GM21576 (cell line): ENCODE measurements at regions not wholly inside any gene's neighbourhood (a gene's known extent, or its start where the extent isn't known, plus 50 kb on each side); places are given as distances from the start of the nearest gene placed in this dataset.

ENCODE experiments used
- ATAC-seq: cut with Tn5 transposase; IDR thresholded peaks from one replicate; pipeline ENCODE4 v1.9.1; 2021; ENCODE audit warnings: mild to moderate bottlenecking, moderate library complexity; ENCODE audit not compliant: unreplicated experiment

- ATAC-seq = no peak
These were observed 983.2 kb downstream of the BCL11B start for GRCh38 chr14:98288825-98289224.

DNA sequence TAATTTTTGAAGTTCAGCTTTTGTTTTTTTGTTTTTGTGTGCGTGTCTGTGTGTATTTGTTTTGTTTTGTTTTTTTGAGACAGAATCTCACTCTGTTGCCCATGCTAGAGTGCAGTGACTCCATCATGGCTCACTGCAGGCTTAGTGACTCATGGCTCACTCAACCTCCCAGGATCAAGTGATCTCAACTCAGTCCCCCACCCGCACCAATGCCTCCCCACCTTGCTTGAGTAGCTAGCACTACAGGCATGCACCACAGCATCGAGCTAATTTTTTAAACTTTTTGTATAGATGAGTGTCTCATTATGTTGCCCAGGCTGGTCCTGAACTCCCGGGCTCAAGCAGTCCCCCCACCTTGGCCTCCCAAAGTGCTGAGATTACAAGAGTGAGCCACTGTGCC is 981.4 kb downstream of the BCL11B start:
- ATAC-seq = no peak

- no peak for ATAC-seq
These were observed 979.8 kb downstream of the BCL11B start for GRCh38 chr14:98292191-98292590.

DNA sequence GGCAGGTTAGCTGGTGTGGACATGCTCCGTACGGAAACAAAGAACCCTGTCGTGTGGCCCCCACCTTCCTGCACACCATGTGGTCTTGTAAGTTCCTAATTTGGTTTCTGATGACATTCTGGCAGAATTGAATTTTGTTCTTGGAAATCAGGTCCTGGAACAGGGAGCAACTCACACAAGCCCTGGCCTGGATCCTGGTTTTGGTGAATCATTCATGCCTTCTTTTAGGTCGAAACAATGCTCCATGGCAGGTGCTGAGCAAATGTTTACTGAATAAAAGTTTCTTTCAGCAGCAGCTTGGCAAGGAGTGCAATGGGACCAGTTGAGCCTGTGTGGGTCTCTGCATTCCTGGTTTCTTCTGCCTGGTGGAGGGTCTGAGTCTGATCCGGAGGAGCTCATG is 978.4 kb downstream of the BCL11B start:
- no peak for ATAC-seq

- no peak for ATAC-seq
These were observed 975.1 kb downstream of the BCL11B start for GRCh38 chr14:98296895-98297294.

GRCh38 chr14:98297567-98297966 is 974.4 kb downstream of the BCL11B start:
- ATAC-seq = no peak

GRCh38 chr14:98298481-98299244 is 973.3 kb downstream of the BCL11B start:
- no peak for ATAC-seq

- ATAC-seq = no peak
These were observed 970.3 kb downstream of the BCL11B start for GRCh38 chr14:98301681-98302080.

DNA sequence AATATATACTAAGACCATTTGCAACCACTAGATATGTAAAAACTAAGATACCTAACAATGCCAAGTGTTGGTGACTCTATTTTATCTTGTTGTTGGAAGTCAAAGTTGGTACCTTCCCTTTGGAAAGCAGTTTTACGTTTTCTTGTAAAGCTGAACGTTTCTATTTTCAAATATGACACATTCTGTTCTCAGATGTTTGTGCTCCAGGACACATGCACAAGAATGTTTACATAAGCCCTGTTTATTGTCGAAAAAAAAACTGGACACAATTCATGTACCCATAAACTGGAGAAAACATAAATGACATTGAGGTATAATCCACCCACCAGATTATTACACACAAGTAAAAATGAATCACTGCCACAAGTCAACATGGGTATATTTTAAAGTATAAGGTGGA is 967.4 kb downstream of the BCL11B start:
- ATAC-seq = no peak

DNA sequence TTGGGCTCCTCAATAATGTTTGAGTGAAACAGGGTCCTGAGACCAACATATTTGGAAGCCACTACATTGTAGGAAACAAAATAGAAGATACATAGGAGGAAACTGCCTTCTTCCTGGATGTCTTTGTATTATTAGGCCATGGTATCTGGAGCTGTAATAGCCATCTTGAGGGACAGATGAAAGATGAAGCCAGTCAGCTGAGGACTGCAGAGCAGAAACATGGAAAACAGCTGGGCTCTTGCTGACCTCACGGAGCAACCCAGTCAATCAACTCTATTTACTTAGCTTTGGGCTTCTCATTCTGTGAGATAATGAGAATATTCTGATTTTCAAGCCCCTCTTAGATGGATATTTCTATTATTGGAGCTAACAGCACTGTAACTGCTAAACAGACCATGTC is 962.4 kb downstream of the BCL11B start:
- no peak for ATAC-seq

GRCh38 chr14:98312006-98312405 is 960.0 kb downstream of the BCL11B start:
- ATAC-seq = no peak

DNA sequence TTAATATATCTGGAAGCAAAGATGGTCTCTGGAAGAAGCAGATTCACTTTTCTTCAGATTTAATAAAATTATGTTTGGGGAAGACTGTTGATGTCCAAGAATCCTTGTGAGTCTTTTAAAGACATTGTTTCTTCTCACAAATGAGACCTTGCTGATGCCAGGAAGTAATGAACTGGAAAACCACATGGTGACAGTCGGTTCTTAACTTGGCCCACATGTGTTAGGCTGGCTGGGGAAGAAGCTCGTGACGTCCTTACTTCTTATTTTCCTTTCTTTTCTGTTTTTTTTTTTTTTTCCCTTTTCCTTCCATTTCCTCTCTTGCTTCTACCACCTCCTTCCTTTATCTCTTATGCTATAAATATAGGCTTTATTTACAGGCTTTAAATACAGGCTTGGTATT is 950.2 kb downstream of the BCL11B start:
- ATAC-seq = no peak

GRCh38 chr14:98323836-98324235 is 948.2 kb downstream of the BCL11B start:
- ATAC-seq = no peak

GRCh38 chr14:98325761-98326160 is 946.2 kb downstream of the BCL11B start:
- ATAC-seq = no peak

DNA sequence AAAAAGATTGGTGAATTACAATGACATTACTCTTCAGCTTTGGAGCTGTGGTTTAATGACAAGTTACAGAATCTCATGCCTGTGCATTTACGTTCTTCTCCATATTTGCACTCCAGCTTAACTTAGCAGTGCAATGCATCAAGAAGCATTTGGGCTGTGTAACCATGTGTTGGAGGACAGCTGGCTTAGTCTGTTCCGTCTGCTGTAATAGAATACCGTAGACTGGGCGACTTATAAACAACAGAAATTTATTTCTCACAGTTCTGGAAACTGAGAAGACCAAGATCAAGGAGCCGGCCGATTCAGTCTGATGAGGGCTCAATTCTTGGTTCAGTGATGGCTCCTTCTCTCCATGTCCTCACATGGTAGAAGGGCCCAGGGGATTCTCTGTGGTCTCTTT is 943.5 kb downstream of the BCL11B start:
- ATAC-seq = no peak

DNA sequence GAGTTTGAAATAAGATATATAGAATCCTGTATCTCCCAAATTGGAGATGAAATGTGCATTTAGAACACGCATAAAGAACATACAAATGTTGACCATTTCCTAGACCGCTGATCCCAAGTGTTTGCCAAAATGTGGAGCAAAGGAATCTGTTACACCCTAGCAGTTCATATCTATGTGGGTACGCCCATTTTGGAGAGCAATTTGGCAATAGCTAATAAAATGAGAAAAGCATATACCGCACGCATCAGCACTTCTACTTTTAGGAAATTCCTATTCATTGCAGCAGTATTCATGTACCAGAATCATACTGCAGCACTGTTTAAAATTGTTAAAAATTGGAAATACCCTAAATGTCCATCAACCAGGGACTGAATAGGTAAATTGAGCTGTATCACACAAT is 937.8 kb downstream of the BCL11B start:
- no peak for ATAC-seq

- no peak for ATAC-seq
These were observed 930.8 kb downstream of the BCL11B start for GRCh38 chr14:98341211-98341610.

- ATAC-seq = no peak
These were observed 926.8 kb downstream of the BCL11B start for GRCh38 chr14:98345161-98345560.

DNA sequence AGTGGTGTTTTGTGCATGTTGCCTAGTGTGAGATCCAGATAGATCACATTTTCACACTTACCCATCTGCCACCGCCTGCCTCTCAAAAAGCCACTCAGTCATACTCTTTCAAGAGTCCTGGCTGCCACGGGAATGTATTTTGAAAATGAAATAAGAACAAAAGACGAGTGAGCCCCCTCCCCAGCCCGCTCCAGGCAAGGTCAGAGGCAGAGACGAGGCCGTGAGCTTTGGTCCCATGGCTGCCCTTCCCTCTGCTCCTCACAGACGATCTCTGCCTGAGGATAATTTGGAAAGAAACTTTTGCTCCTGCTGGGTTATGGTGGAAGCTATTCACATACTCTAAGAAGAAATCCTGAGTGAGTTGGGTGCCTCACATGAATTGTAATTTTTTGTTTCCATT is 924.3 kb downstream of the BCL11B start:
- ATAC-seq = no peak

DNA sequence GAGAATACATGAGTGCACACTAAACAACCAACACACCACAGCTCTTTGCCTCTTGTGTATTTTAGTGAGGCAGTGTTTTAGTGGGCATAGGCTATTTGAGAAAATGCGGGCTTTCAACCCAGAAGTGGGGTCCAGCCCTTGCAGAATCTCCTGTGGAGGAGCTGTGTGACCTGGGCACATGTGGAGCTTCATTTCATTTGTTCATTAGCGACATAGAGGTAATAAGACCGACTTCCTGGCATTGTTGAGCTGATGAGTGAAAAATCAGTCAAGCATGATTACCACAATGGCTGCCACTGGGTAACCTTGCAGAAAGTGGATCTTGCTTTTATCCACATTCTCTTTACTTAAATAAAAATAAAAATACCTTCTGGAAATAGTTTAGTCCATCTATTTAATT is 923.5 kb downstream of the BCL11B start:
- no peak for ATAC-seq

GRCh38 chr14:98350213-98350612 is 921.8 kb downstream of the BCL11B start:
- no peak for ATAC-seq

DNA sequence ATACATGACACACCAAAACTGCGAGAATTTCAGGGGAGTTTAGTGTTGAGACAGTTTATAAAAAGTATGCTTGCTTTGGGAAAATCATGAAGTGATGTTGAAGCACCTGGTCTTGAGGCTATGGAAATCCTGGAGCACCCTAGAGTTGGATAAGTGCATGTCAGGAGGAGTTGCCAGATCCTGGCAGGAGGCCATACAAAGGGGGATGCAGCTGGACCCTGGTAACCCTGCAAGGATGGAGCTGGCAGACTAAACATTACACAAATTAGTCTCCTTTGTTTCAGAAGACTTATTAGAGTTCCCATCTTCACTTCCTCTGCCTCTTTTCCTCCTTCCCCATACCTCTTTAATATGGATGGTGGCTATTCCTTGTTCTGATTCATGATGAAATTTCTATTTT is 907.0 kb downstream of the BCL11B start:
- no peak for ATAC-seq

DNA sequence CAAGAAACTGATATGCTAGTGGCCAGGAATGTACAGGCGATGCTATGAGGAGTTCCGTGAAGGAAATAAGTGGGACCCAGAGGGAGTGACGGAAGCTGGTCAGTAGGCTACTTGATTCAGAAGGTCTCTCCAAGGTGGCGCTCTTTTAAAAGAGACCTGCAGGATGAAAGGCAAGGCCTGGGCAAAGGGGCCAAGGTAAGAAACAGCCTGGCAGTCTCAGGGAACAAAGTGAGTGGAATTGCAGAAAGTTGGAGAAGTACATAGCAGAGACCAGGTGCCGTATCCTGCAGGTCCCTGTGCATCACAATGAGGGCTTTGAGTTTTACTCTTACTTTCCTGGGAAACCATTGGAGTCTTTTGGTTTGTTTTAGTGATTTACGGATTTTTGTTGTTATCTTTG is 905.6 kb downstream of the BCL11B start:
- ATAC-seq = no peak
